CD4-positive, alpha-beta T cell treated with Interferon alpha-2 for 1 hour (primary cell): ENCODE measurements at regions not wholly inside any gene's neighbourhood (a gene's known extent, or its start where the extent isn't known, plus 50 kb on each side); places are given as distances from the start of the nearest gene placed in this dataset.
"Not testable (repeated sequence)": the region's sequence is repeated elsewhere in the genome, so short reads cannot be mapped to it uniquely, and the experiment has no call there.

ENCODE experiments used
- DNase-seq, 2 donors: peaks; one replicate each; pipeline ENCODE4 v3.0.0-alpha.2; 2020 to 2022

DNA sequence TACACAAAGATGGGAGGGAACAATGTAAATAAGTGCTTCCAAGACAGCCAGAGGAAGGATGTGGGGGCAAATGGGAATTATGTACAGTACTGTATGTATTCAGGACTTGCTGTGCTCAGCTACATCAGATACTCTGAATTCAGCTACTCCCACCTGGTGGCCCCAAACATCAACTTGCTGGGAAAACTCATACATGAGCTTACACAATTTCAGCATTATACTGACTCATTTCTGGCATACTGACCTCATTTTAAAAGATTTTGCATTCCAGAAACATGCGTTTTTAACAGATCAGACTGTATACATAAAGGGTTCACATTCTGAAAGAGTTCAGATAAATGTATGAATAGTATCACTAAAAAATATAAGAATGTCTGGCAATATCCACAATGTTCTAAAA is 59.7 kb downstream of the GPX5 start:
- no peak for DNase-seq

DNA sequence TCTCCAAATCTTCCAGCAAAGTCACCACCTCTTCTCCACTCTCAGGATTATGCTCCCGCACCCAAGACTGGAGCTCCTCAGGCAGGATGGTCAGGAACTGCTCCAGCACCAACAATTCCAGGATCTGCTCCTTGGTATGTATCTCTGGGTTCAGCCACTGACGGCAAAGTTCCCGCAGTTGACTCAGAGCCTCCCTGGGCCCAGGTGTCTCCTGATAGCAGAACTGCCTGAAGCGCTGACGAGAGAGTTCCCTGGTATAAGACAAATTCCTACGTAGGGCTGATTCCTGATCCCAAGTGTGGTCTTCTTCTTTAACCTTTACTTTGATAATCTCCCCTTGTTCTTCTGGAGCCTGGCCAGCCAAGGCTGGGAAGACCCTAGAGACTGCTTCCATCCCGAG is 60.6 kb downstream of the GPX5 start:
- DNase-seq: no peak

DNA sequence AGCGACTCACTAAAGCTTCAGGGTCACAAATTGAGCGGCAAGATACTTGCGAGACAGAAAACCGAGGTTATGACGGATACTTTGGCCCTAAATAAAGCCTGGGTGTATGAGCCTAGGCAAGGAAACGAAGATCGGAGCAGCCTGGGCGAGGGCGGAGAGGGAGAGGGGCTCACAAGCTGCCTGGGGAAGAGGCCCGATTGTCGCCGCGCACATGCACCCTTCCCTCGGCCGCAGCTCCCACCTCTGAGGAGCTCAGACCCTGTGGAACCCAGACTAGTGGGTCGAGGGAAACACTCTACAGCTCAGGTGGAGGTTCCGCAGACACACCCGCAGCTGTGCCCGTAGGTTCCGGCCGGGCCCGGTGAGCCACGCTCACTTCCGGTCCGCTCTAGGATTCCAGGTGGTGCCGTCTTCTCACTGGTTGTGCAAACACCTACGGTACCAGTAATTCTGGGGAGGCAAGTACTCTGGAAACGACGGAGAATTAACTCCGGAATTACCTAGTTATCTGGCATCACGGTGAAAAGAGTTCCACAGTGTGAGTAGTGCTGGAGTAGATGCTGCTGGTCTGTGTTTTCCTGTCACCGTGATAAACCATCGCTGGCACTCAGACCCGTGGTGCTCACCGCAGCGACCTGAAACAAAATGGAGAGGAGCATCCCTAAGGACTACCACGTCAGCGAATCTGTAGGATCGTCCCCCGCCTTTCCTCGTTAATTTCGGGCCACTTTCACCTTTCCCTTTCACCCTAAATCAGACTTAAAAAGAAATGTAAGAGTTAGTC is 61.5 kb downstream of the GPX5 start:
- DNase-seq: peak; percentile 55 to 62

GRCh38 chr6:28587746-28588075 is 62.0 kb downstream of the GPX5 start:
- DNase-seq: no peak

GRCh38 chr6:28588666-28589065 is 63.0 kb downstream of the GPX5 start:
- no peak for DNase-seq

DNA sequence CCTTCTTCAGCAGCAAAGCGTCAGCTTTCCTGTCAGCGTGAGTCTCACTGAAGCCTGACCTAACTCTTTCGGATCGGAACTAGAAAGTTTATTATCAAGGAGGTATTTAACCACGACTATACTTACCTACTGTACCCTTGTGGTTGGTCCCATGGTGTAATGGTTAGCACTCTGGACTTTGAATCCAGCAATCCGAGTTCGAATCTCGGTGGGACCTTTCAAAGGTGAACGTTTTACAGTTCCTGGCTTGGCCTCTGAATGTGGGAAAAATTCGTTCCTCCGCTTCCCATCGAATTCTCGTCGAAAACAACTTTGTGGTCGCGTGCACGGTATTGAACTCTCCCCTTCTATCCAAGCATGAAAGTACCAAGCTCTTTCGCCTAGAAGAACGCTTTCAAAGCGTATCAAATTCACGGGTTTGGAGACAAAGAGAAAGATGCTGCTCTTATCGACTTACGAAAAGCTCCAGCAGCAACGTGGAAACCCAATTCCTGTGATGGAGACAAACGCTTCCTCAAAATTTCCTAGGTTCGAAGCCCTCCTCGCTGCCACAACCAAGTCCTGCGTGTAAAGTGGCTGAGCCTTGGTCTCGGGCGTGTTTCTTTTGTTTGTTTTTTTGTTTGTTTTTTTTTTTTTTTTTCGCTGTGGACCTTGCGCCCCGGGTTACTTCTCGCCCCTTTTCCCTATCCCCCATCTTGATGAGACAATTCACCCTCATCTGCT is 63.7 kb downstream of the GPX5 start:
- peak; percentile 3 to 30 for DNase-seq

DNA sequence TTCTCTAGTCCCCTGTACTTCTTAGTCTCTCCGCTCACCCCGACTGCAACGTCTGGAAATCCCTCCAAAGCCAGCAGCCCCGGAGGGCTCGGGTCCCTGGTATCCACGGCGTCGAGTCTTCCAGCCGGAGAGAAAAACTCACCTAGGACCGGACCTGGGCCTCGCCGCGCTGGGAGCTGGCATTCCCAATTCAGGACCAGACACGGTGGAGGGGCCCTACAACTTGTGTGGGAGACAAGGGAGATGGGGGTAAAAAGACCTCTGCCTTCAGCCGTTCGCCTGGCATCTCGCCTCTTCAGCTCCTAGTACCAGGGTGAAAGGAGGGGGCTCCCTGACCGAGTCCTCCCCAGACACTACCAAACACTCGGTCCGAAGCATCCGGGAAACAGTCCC is 64.3 kb downstream of the GPX5 start:
- no peak for DNase-seq

DNA sequence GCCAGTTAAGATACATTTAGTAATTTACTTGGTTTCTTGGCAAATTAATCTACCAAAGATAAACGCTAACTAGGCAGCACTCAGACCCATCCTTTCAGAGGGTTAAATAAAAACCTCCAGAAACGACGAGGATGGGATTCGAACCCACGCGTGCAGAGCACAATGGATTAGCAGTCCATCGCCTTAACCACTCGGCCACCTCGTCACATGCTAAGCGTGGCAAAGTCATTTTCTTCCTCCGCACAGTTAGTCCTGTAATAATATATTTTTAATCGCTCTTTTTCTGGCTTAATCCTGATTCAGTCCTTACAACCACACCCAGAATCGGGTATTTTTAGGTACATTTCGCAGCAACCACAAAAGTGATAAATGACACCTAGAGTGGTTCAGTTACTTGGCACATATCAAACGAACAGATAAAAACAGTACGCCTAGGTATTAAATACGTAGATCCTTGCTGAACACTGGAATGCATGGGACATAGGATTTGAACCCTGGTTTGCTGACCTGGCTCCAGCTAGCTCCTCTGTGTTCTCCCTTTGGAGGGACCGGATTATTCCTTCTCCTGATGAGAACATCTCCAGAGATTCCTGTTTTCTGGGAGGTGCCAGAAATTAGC is 71.6 kb downstream of the GPX5 start:
- peak; percentile 8 to 34 for DNase-seq

- DNase-seq: no peak
Measured at GRCh38 chr6:28597924-28598722, 72.4 kb downstream of the GPX5 start.

DNA sequence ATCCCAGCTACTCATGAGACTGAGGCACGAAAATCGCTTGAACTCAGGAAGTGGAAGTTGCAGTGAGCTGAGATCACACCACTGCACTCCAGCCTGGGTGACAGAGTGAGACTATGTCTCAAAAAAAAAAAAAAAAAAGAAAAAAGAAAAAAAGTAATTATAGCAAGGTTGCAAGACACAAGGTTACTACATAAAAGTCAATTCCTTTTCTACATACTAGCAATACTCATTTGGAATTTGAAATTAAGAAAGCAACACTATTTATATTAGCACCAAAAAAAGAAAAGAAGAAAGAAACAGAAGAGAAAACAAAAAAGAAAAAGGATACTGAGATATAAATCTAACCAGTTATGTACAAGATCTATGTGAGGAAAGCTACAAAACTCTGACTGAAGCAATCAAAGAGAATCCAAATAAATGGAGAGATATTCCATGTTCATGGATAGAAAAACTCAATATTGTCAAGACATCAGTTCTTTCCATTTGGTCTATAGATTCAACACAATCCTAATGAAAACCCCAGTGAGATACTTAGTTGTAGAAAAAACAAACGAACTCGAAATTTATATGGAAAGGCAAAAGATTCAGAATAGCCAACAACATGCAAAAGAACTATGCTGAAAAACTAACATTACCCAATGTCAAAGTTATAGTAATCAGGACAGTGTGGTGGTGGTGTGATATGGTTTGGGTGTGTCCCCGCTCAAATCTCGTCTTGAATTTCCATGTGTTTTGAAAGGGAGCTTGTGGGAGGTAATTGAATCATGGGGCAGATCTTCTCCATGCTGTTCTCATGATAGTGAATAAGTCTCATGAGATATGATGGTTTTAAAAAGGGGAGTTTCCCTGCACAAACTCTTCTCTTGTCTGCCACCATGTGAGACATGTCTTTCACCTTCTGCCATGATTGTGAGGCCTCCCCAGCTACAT is 73.3 kb downstream of the GPX5 start:
- no peak for DNase-seq

DNA sequence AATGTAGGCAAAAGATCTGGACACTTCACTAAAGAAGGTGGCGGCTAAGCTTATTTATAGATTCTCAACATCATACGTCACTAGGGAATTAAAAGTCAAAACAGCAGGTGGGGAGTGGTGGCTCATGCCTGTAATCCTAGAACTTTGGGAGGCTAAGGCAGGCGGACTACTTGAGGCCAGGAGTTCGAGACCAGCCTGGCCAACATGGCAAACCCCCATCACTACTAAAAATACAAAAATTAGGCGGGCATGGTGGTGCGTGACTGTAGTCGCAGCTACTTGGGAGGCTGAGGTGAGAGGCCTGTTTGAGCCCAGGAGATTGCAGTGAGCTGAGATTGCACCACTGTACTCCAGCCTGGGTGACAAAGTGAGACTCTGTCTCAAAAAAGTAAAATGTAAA is 74.6 kb downstream of the GPX5 start:
- no peak for DNase-seq

- no peak for DNase-seq
Measured at GRCh38 chr6:28603891-28604290, 78.2 kb downstream of the GPX5 start.

DNA sequence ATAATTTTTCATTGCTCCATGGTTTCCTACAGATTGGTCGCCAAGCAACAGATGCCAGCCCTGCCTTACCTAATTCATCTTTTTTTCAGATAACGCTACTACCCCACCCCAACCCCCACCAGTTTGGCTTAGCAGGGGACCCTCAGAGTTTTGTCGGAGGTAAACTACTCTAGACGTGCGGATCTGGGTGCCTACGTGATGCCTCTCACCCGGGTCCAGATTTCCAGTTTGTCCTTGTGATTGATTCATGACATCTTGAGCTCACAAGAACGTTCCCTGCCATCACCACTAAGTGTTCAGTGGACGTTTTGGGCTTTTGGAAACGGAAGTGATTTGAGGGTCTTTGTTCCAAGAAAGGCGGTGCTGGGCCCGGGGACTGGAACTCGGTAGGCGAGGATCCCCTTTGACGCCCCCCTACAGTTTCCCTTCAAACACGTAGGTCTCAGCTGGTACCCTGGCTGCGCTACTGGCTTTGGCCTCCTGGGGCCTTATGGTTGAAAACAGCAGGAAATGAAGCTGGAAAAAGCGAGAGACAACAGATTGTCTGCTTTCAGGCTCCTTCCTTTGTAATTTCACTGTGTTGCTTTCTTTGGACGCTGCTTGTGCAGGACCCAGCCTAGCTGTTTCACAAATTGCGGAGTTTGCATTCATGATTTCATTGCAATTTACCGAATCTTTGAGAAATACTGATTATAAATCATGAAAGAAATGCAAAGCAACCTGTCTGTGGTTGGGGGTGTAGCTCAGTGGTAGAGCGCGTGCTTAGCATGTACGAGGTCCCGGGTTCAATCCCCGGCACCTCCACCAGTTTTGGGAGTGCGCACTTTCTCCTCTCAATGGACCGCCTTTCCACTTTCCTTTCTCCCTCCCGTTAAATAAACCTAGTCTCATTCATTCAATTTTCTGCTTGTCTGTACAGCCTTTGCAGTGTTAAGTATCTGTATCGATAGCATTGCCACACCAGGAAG is 81.0 kb downstream of the GPX5 start:
- peak; percentile 5 to 27 for DNase-seq

- no peak for DNase-seq
Measured at GRCh38 chr6:28607990-28608389, 82.3 kb downstream of the GPX5 start.

DNA sequence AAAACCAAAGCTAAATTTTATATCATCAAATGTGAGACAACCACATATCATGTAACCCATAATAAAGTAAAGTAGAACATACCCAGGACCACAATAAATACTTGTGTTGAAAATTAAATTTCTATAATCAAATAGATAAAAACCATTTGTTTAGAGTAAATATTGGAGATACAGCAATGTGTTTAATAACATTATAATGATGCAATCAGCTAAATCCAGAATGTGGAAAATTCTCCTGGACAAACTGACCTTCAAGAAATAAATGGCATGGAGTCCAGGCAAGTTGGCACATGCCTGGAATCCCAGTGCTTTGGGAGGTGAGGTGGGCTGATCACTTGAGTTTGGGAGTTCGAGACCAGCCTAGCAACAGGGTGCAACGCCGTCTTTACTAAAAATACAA is 84.0 kb downstream of the GPX5 start:
- DNase-seq: no peak

- DNase-seq: no peak
Measured at GRCh38 chr6:28615616-28615954, 89.9 kb downstream of the GPX5 start.

GRCh38 chr6:28615955-28616747 is 90.5 kb downstream of the GPX5 start:
- DNase-seq: no peak

DNA sequence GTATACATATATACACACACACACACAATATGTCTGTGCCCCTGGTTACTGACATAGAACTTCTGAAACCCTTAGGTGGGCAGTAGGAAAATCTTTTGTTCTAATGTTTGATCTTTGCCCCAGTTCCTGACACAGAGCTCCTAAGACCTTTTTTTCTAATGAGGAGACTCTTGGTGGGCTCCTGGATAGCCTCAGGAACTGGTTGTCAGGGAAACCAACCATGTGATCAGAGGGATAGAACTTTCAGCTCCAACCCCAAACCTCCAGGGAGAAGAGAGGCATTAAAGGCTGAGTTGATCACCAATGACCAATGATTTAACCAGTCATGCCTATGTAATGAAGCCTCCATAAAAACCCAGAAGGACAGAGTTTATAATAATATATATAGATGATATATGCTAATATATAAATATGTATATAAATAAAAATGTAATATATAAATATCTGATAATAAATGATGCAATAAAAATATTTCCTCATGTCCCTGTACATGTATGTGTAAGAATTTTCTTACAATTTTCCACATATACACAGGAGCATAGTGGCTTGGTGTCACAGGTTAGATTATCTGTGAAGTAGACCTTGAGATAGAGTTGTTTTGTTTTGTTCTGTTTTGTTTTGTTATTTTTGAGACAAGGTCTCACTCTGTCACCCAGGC is 93.3 kb downstream of the GPX5 start:
- no peak for DNase-seq

DNA sequence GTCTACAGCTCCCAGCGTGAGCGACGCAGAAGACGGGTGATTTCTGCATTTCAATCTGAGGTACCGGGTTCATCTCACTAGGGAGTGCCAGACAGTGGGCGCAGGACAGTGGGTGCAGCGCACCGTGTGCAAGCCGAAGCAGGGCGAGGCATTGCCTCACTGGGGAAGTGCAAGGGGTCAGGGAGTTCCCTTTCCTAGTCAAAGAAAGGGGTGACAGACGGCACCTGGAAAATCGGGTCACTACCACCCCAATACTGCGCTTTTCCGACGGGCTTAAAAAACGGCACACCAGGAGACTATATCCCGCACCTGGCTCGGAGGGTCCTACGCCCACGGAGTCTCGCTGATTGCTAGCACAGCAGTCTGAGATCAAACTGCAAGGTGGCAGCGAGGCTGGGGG is 95.6 kb downstream of the GPX5 start:
- not testable (repeated sequence) for DNase-seq

GRCh38 chr6:28623242-28623641 is 97.6 kb downstream of the GPX5 start:
- DNase-seq: not testable (repeated sequence)
